OCI-LY1 (cell line): ENCODE measurements at regions not wholly inside any gene's neighbourhood (a gene's known extent, or its start where the extent isn't known, plus 50 kb on each side); places are given as distances from the start of the nearest gene placed in this dataset.

Experiments
- H2AFZ ChIP-seq: fragments of 200-600 bp; sonication (generic), shearing (Covaris generic); 2 replicates; pipeline ENCODE4 v1.6.0; 2014; ENCODE audit warnings: antibody characterized with exemption, mild to moderate bottlenecking, low read length
- H3F3A ChIP-seq: fragments of 200-600 bp; sonication (generic), shearing (Covaris generic); 2 replicates; pipeline ENCODE4 v1.6.0; 2014; ENCODE audit warnings: mild to moderate bottlenecking, antibody characterized with exemption, low read length, moderate library complexity; ENCODE audit not compliant: insufficient read depth
- H3K27ac ChIP-seq: fragments of 200-600 bp; sonication (generic); 2 replicates; pipeline ENCODE4 v1.5.1; 2014; ENCODE audit warnings: low read length, mixed run types, mild to moderate bottlenecking, low read depth; ENCODE audit not compliant: poor library complexity, severe bottlenecking
- H3K27me3 ChIP-seq: fragments of 200-600 bp; sonication (generic); 2 replicates; pipeline ENCODE4 v1.6.0; 2014; ENCODE audit warnings: antibody characterized with exemption, mild to moderate bottlenecking, low read length, moderate library complexity; ENCODE audit not compliant: insufficient read depth
- H3K36me3 ChIP-seq: fragments of 200-600 bp; sonication (generic); 2 replicates; pipeline ENCODE4 v1.6.1; 2014; ENCODE audit warnings: mild to moderate bottlenecking, antibody characterized with exemption, low read length, moderate library complexity, mixed read lengths; ENCODE audit not compliant: insufficient read depth
- H3K4me1 ChIP-seq: fragments of 200-600 bp; sonication (generic); 2 replicates; pipeline ENCODE4 v1.5.1; 2014; ENCODE audit warnings: mild to moderate bottlenecking, low read length, moderate library complexity; ENCODE audit not compliant: insufficient read depth, severe bottlenecking
- H3K4me2 ChIP-seq: fragments of 200-600 bp; sonication (generic), shearing (Covaris generic); 2 replicates; pipeline ENCODE4 v1.6.1; 2014; ENCODE audit warnings: low read length
- H3K4me3 ChIP-seq: fragments of 200-600 bp; sonication (generic); 2 replicates; pipeline ENCODE4 v1.5.1; 2014; ENCODE audit warnings: low read length, low read depth, mild to moderate bottlenecking, mixed read lengths; ENCODE audit not compliant: poor library complexity, severe bottlenecking
- H3K79me2 ChIP-seq: fragments of 200-600 bp; shearing (Covaris generic); 2 replicates; pipeline ENCODE4 v1.6.1; 2016; ENCODE audit warnings: mixed run types, low read length, mixed read lengths; ENCODE audit not compliant: insufficient read depth
- H3K9ac ChIP-seq: fragments of 200-600 bp; sonication (generic), shearing (Covaris generic); 2 replicates; pipeline ENCODE4 v1.6.1; 2014; ENCODE audit warnings: mild to moderate bottlenecking, low read length, mixed read lengths
- H3K9me2 ChIP-seq: fragments of 200-600 bp; sonication (generic), shearing (Covaris generic); 2 replicates; pipeline ENCODE4 v1.6.1; 2014; ENCODE audit warnings: low read depth, mild to moderate bottlenecking, low read length, mixed read lengths
- H3K9me3 ChIP-seq: fragments of 200-600 bp; shearing (Covaris generic); 2 replicates; pipeline ENCODE4 v1.6.1; 2014; ENCODE audit warnings: low read length, mixed read lengths
- H4K20me1 ChIP-seq: fragments of 200-600 bp; sonication (generic), shearing (Covaris generic); 2 replicates; pipeline ENCODE4 v1.6.0; 2016; ENCODE audit warnings: mild to moderate bottlenecking, low read length; ENCODE audit not compliant: insufficient read depth
- CTCF ChIP-seq: fragments of 200-600 bp; sonication (generic), shearing (Covaris generic); IDR thresholded peaks from 2 replicates; pipeline ENCODE4 v1.5.1; 2017; ENCODE audit warnings: mild to moderate bottlenecking, antibody characterized with exemption, low read length, moderate library complexity, mixed read lengths
- EZH2 ChIP-seq: fragments of 200-600 bp; sonication (generic), shearing (Covaris generic); IDR thresholded peaks from 2 replicates; pipeline ENCODE4 v1.8.0; 2017; ENCODE audit warnings: borderline replicate concordance, mixed run types, mild to moderate bottlenecking, antibody characterized with exemption, low read length, moderate library complexity, mixed read lengths

- Histone ChIP-seq H3K36me3 (no peaks in the 10 kb centered on the region), H3K9me3 (no peaks in the 10 kb centered on the region), H3K4me1 (no peaks in the 10 kb centered on the region), H3K79me2 (no peaks in the 10 kb centered on the region), H3F3A (no peaks in the 10 kb centered on the region), H4K20me1 (no peaks in the 10 kb centered on the region), H3K9me2 (no peaks in the 10 kb centered on the region), H3K4me3 (no peak overlapping the region), H3K9ac (no peak overlapping the region), H3K27ac (no peak overlapping the region), H2AFZ (no peak overlapping the region), H3K4me2 (no peak overlapping the region), H3K27me3 (no peaks in the 10 kb centered on the region)
- TF ChIP-seq EZH2, result no peak
- no peak for TF ChIP-seq CTCF
Observed at GRCh38 chr4:127578967-127579366, 53.8 kb upstream of the INTU start.

DNA sequence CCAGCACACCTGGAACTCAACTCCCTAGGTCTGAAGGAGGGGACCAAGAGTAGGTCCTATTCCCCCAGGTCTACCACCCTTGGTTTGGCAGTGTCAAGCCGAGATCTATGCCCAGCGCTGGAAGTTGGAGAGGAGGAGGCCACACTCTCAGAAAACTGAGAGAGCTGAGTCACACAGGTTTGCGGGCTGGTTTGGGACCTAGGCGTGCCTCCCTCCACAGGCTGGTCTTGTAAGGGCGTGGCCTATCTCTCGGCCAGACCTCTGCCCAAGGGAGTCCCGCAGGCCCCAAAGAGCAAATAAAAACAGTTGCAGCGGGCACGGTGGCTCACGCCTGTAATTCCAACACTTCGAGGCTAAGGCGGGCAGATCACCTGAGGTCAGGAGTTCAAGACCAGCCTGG lies 52.9 kb upstream of the INTU start:
- Histone ChIP-seq H3F3A (no peaks in the 10 kb centered on the region), H3K36me3 (no peaks in the 10 kb centered on the region), H3K9me3 (no peaks in the 10 kb centered on the region), H3K9ac (no peak overlapping the region), H3K27ac (no peak overlapping the region), H2AFZ (no peak overlapping the region), H3K9me2 (no peaks in the 10 kb centered on the region), H3K4me3 (no peak overlapping the region), H3K4me1 (no peaks in the 10 kb centered on the region), H3K4me2 (no peak overlapping the region), H4K20me1 (no peaks in the 10 kb centered on the region), H3K27me3 (no peaks in the 10 kb centered on the region), H3K79me2 (no peaks in the 10 kb centered on the region)
- no peak for TF ChIP-seq CTCF
- no peak for TF ChIP-seq EZH2

GRCh38 chr4:127580300-127580699 lies 52.5 kb upstream of the INTU start:
- Histone ChIP-seq H3K27ac (no peak overlapping the region), H3K4me1 (no peaks in the 10 kb centered on the region), H3K9me2 (no peaks in the 10 kb centered on the region), H4K20me1 (no peaks in the 10 kb centered on the region), H3F3A (no peaks in the 10 kb centered on the region), H3K36me3 (no peaks in the 10 kb centered on the region), H3K79me2 (no peaks in the 10 kb centered on the region), H3K27me3 (no peaks in the 10 kb centered on the region), H3K4me3 (no peak overlapping the region), H3K9ac (no peak overlapping the region), H3K4me2 (no peak overlapping the region), H3K9me3 (no peaks in the 10 kb centered on the region), H2AFZ (no peak overlapping the region)
- no peak for TF ChIP-seq EZH2
- TF ChIP-seq CTCF, result no peak
